ENCODE measurements at regions not wholly inside any gene's neighbourhood (a gene's known extent, or its start where the extent isn't known, plus 50 kb on each side); places are given as distances from the start of the nearest gene placed in this dataset.
"Not testable (repeated sequence)": the region's sequence is repeated elsewhere in the genome, so short reads cannot be mapped to it uniquely, and the experiment has no call there.

DNA sequence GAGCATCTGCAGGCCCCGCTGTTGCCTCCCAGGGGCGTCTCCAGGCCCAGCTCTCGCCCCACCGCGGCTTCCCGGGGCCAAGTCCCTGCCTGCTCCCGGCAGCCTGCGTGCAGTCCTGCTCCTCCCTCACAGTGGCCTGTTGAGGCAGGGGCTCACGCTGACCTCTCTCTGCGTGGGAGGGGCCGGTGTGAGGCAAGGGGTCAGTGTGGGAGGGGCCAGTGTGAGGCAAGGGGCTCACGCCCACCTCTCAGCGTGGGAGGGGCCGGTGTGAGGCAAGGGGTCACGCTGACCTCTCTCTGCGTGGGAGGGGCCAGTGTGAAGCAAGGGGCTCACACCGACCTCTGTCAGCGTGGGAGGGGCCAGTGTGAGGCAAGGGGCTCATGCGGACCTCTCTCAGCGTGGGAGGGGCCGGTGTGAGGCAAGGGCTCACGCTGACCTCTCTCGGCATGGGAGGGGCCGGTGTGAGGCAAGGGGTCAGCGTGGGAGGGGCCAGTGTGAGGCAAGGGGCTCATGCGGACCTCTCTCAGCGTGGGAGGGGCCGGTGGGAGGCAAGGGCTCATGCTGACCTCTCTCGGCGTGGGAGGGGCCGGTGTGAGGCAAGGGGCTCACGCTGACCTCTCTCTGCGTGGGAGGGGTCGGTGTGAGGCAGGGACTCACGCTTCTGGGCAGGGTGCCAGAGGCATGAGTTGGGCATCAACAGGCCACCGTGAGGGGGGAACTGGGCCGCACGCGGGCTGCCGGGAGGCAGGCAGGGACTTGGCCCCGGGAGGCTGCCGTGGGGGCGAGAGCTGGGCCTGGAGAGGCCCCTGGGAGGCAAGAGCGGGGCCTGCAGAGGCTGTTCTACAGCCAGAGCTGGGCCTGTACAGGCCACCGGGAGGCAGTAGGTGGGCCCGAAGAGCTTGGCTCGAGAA lies 120.6 kb downstream of the SEPTIN14 start:
- TF ChIP-seq POLR2A (IDR thresholded peaks at IDR 0.05) = not testable (repeated sequence)
- TF ChIP-seq, protein P1, sequence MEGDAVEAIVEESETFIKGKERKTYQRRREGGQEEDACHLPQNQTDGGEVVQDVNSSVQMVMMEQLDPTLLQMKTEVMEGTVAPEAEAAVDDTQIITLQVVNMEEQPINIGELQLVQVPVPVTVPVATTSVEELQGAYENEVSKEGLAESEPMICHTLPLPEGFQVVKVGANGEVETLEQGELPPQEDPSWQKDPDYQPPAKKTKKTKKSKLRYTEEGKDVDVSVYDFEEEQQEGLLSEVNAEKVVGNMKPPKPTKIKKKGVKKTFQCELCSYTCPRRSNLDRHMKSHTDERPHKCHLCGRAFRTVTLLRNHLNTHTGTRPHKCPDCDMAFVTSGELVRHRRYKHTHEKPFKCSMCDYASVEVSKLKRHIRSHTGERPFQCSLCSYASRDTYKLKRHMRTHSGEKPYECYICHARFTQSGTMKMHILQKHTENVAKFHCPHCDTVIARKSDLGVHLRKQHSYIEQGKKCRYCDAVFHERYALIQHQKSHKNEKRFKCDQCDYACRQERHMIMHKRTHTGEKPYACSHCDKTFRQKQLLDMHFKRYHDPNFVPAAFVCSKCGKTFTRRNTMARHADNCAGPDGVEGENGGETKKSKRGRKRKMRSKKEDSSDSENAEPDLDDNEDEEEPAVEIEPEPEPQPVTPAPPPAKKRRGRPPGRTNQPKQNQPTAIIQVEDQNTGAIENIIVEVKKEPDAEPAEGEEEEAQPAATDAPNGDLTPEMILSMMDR (IDR thresholded peaks at IDR 0.05) = not testable (repeated sequence)

Measured in esophagus squamous epithelium (tissue), 4 donors.